OCI-LY3 (cell line): ENCODE measurements at regions not wholly inside any gene's neighbourhood (a gene's known extent, or its start where the extent isn't known, plus 50 kb on each side); places are given as distances from the start of the nearest gene placed in this dataset.

ENCODE experiments used
- CTCF ChIP-seq: fragments of 200-600, 300-600 bp; sonication (generic); IDR thresholded peaks from 2 replicates; pipeline ENCODE4 v1.5.1; 2014; ENCODE audit warnings: antibody characterized with exemption, low read length, low read depth
- EZH2phosphoT487 ChIP-seq: fragments of 200-600 bp; shearing (Covaris generic); IDR thresholded peaks from 2 replicates; pipeline ENCODE4 v1.6.1; 2018; ENCODE audit warnings: antibody characterized with exemption, mixed run types, low read depth

DNA sequence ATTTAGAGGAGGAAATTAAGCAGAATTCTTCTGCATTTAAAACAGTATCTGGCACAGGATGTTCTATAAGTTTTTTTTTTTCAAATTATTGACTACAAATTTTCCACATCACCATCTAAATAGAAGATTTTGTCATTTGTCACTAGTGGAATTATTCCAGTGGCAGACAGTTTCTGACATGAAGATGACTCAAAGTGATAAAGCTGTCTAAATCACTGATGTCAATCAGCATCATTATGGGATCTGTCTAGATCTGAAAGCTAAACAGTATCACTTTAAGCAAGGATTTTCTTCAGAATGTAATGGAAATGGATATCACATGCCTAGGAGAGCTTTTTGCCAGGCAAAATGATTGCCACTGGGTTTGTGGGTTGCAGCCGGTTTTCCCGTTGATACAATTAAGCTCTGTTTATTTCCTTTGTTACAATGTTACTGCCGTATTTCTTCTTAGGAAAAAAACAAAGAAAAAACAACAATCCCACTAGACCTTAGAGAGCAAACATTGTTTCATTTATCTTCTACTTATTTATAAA, 1657.0 kb upstream of the PRR20A start:
- TF ChIP-seq CTCF, result no peak
- TF ChIP-seq EZH2phosphoT487, result no peak
